Keratinocyte (primary cell): ENCODE measurements at regions not wholly inside any gene's neighbourhood (a gene's known extent, or its start where the extent isn't known, plus 50 kb on each side); places are given as distances from the start of the nearest gene placed in this dataset.
"Not testable (repeated sequence)": the region's sequence is repeated elsewhere in the genome, so short reads cannot be mapped to it uniquely, and the experiment has no call there.

ENCODE experiments used
- DNase-seq: peaks from one replicate; pipeline ENCODE4 v3.0.0-alpha.2; 2011; ENCODE audit warnings: low read depth, missing footprints, low spot score
- FAIRE-seq: peaks from 2 replicates; lab custom pipeline; 2011; peaks lifted over from hg19 to GRCh38; lab: Jason Lieb, UNC
- H2AFZ ChIP-seq: 2 replicates; pipeline ENCODE4 v1.6.0; 2012; ENCODE audit warnings: low read length, control low read depth, inconsistent platforms; ENCODE audit not compliant: control insufficient read depth
- H3K27ac ChIP-seq: 2 replicates; pipeline ENCODE4 v1.5.1; 2011; ENCODE audit warnings: low read length; ENCODE audit not compliant: control insufficient read depth, insufficient read depth
- H3K27me3 ChIP-seq: 3 replicates; pipeline ENCODE4 v1.6.0; 2011; ENCODE audit warnings: low read length; ENCODE audit not compliant: control insufficient read depth, insufficient read depth; ENCODE audit errors: extremely low read depth
- H3K36me3 ChIP-seq, 2 experiments: 2 replicates in 1 of 2; 3 replicates in 1 of 2; pipeline ENCODE4 v1.5.1; 2011; ENCODE audit warnings: low read length in 2 of 2, mild to moderate bottlenecking in 1 of 2; ENCODE audit not compliant: control insufficient read depth in 2 of 2, insufficient read depth in 2 of 2; ENCODE audit errors: extremely low read depth in 1 of 2
- H3K4me1 ChIP-seq: 3 replicates; pipeline ENCODE4 v1.5.1; 2011; ENCODE audit warnings: low read length; ENCODE audit not compliant: control insufficient read depth, insufficient read depth; ENCODE audit errors: extremely low read depth
- H3K4me2 ChIP-seq: 3 replicates; pipeline ENCODE4 v1.6.0; 2011; ENCODE audit warnings: low read depth, low read length; ENCODE audit not compliant: control insufficient read depth, insufficient read depth; ENCODE audit errors: extremely low read depth
- H3K4me3 ChIP-seq, 3 experiments: fragments of 200-600 bp in 1 of 3; sonication (generic) in 1 of 3; 2 replicates in 2 of 3; 3 replicates in 1 of 3; pipeline ENCODE4 v1.5.1; 2011 to 2016; ENCODE audit warnings: low read length in 3 of 3, mild to moderate bottlenecking in 3 of 3, control low read depth in 2 of 3, inconsistent platforms in 1 of 3, low read depth in 1 of 3, mixed read lengths in 1 of 3, mixed run types in 1 of 3, moderate library complexity in 1 of 3; ENCODE audit not compliant: control insufficient read depth in 2 of 3, insufficient read depth in 2 of 3; ENCODE audit errors: extremely low read depth in 1 of 3
- H3K79me2 ChIP-seq: 2 replicates; pipeline ENCODE4 v1.6.0; 2012; ENCODE audit warnings: low read length; ENCODE audit not compliant: control insufficient read depth, insufficient read depth
- H3K9ac ChIP-seq: 3 replicates; pipeline ENCODE4 v1.6.0; 2011; ENCODE audit warnings: low read length; ENCODE audit not compliant: control insufficient read depth, insufficient read depth; ENCODE audit errors: extremely low read depth
- H3K9me1 ChIP-seq: 3 replicates; pipeline ENCODE4 v1.6.0; 2011; ENCODE audit warnings: low read length; ENCODE audit not compliant: control insufficient read depth, insufficient read depth; ENCODE audit errors: extremely low read depth
- H3K9me3 ChIP-seq: 2 replicates; pipeline ENCODE4 v1.5.1; 2012; ENCODE audit warnings: low read depth, low read length; ENCODE audit not compliant: control insufficient read depth
- H4K20me1 ChIP-seq: 3 replicates; pipeline ENCODE4 v1.6.0; 2011; ENCODE audit warnings: low read length; ENCODE audit not compliant: control insufficient read depth, insufficient read depth; ENCODE audit errors: extremely low read depth
- CTCF ChIP-seq, 3 experiments: IDR thresholded peaks in 1 of 3; conservative IDR thresholded peaks in 1 of 3; optimal IDR thresholded peaks in 1 of 3; 2 replicates in 2 of 3; 3 replicates in 1 of 3; pipeline versions ENCODE3 to v1.5.1; 2011; ENCODE audit warnings: low read length in 3 of 3, mild to moderate bottlenecking in 3 of 3, moderate library complexity in 2 of 3, control low read depth in 1 of 3, inconsistent platforms in 1 of 3; ENCODE audit not compliant: insufficient read depth in 2 of 3; ENCODE audit errors: extremely low read depth in 1 of 3
- EZH2 ChIP-seq: IDR thresholded peaks from one replicate; pipeline ENCODE4 v1.6.1; 2012; ENCODE audit warnings: inconsistent platforms, mild to moderate bottlenecking, low read length, moderate library complexity
- dilution Hi-C: fragments of 300-500 bp; cut with MboI; formaldehyde crosslinking; loops from one replicate; pipeline ENCODE4 v1.7.0; 2020; ENCODE audit warnings: low sequenced_read_pairs; ENCODE audit not compliant: extremely low pct_ligation_motif_present

GRCh38 chr2:238543732-238544131 is 117.0 kb downstream of the ASB1 start:
- H3K4me1 ChIP-seq, H3K36me3 ChIP-seq, H3K4me2 ChIP-seq, dilution Hi-C loops, H3K79me2 ChIP-seq, H3K9me3 ChIP-seq, H3K9me1 ChIP-seq, DNase-seq, H3K27me3 ChIP-seq, H3K27ac ChIP-seq, H3K9ac ChIP-seq, H3K4me3 ChIP-seq, H4K20me1 ChIP-seq, H2AFZ ChIP-seq, FAIRE-seq: not testable (repeated sequence)

GRCh38 chr2:238548902-238549462 is 122.3 kb downstream of the ASB1 start:
- DNase-seq: no peak
- no peaks in the 10 kb centered on the region for H3K79me2 ChIP-seq
- H3K36me3 ChIP-seq: no peaks in the 10 kb centered on the region
- no peaks in the 10 kb centered on the region for H4K20me1 ChIP-seq
- no peaks in the 10 kb centered on the region for H3K4me1 ChIP-seq
- TF ChIP-seq CTCF (optimal IDR thresholded peaks at IDR 0.05 in 1 of 3, IDR thresholded peaks at IDR 0.05 in 1 of 3, conservative IDR thresholded peaks at IDR 0.05 in 1 of 3; ENCODE audit: extremely low read depth in 1 of 3, insufficient read depth in 2 of 3, low read length in 3 of 3) (no peak), EZH2 (no peak)
- H3K9me3 ChIP-seq: peaks cover 6% of the 10 kb centered on the region
- H2AFZ ChIP-seq: no peak overlapping the region
- H3K9me1 ChIP-seq: no peaks in the 10 kb centered on the region
- H3K27me3 ChIP-seq: no peaks in the 10 kb centered on the region
- H3K9ac ChIP-seq: no peak overlapping the region
- H3K4me2 ChIP-seq: no peak overlapping the region
- no peak overlapping the region for H3K4me3 ChIP-seq
- FAIRE-seq: no peak
- dilution Hi-C loops: no loop called here
- H3K27ac ChIP-seq: no peak overlapping the region

- H3K9ac ChIP-seq: no peak overlapping the region
- peaks cover 6% of the 10 kb centered on the region for H3K9me3 ChIP-seq
- no peaks in the 10 kb centered on the region for H3K36me3 ChIP-seq
- H3K4me2 ChIP-seq: no peak overlapping the region
- H3K27ac ChIP-seq: no peak overlapping the region
- no peaks in the 10 kb centered on the region for H3K79me2 ChIP-seq
- DNase-seq (no peak), FAIRE-seq (no peak)
- H4K20me1 ChIP-seq: no peaks in the 10 kb centered on the region
- TF ChIP-seq CTCF (optimal IDR thresholded peaks at IDR 0.05 in 1 of 3, IDR thresholded peaks at IDR 0.05 in 1 of 3, conservative IDR thresholded peaks at IDR 0.05 in 1 of 3; ENCODE audit: extremely low read depth in 1 of 3, insufficient read depth in 2 of 3, low read length in 3 of 3) (no peak), EZH2 (no peak)
- H3K9me1 ChIP-seq: no peaks in the 10 kb centered on the region
- no peak overlapping the region for H2AFZ ChIP-seq
- no peaks in the 10 kb centered on the region for H3K27me3 ChIP-seq
- no peak overlapping the region for H3K4me3 ChIP-seq
- H3K4me1 ChIP-seq: no peaks in the 10 kb centered on the region
- dilution Hi-C loops: no loop called here
Observed at GRCh38 chr2:238549866-238550265, 123.1 kb downstream of the ASB1 start.
